HG03108 (cell line): ENCODE measurements at regions not wholly inside any gene's neighbourhood (a gene's known extent, or its start where the extent isn't known, plus 50 kb on each side); places are given as distances from the start of the nearest gene placed in this dataset.

ENCODE experiments used
- ATAC-seq: cut with Tn5 transposase; IDR thresholded peaks from one replicate; pipeline ENCODE4 v1.9.1; 2021; ENCODE audit warnings: moderate library complexity; ENCODE audit not compliant: unreplicated experiment

DNA sequence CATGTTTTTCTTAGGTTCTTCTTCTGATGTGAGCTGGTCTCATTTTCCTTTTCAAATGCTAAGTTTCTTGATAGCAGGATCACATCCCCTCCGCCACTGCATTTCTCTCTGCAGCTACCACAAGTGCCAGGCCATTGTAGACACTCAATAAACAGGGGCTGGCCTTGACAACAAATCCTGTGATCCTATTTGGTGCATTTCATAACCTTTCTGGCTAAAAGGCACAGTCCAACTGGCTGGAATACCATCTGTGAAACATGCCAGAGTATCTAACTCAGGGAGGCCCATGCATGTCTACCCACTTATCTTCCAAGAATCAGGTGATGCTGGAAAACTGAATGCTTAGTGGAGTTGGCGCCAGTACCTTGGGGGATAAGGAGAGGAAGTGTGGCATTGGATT is 85.2 kb upstream of the NR2F2 start:
- ATAC-seq, result no peak

DNA sequence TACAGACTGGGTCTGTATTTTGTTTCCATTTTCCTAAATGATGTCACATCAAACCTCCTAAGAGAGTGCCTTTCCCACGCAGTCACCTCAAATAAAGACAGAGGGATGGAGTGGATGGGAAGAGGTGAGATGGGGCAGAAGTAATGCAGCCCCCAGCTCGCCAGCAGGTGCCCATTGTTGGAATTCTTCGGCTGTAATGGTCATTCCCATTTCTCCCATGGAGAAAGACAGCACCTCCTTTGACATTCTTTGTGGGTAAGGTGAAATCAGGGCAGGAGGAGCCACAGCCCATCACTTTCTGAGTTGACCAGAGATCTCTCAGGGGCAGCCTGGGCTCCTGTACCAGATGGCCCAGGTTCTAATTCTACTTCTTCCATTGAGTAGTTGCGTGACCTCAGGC is 84.4 kb upstream of the NR2F2 start:
- ATAC-seq, result no peak

DNA sequence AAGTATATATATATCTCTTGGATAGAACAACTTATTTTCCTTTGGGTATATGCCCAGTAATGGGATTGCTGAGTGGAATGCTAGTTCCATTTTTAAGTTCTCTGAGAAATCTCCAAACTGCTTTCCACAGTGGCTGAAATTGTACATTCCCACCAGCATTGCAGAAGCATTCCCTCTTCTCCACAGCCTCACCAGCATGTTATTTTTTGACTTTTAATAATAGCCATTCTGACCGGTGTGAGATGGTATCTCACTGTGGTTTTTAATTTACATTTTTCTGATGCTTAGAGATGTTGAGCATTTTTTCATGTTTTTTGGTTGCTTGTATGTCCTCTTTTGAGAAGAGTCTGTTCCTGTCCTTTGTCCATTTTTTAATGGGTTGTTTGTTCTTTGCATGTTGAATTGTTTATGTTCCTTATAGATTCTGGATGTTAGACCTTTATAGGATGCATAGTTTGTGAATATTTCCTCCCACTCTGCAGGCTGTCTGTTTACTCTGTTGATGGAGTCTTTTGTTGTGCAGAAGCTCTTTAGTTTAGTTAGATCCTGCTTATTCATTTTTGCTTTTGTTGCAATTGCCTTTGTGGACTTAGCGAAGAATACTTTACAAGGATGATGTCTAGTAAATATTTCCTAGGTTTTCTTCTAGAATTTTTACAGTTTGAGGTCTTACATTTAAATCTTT is 82.7 kb upstream of the NR2F2 start:
- no peak for ATAC-seq

DNA sequence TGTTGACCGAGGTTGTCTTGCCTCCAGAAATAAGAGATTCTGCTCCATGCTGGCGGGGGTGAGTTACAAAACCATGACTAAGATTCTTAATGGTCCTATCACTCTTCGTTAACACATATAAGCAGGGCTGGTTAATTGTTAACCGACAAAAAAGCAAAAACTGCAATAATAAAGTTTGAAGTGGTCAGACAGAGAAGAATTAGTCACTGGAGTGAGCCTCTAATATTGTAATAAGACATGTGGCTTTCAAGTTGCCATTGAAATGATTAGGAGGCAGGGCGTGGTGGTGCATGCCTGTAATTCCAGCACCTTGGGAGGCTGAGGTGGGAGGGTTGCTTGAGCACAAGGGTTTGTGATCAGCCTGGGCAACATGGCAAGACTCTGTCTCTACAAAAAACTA is 78.4 kb upstream of the NR2F2 start:
- no peak for ATAC-seq

DNA sequence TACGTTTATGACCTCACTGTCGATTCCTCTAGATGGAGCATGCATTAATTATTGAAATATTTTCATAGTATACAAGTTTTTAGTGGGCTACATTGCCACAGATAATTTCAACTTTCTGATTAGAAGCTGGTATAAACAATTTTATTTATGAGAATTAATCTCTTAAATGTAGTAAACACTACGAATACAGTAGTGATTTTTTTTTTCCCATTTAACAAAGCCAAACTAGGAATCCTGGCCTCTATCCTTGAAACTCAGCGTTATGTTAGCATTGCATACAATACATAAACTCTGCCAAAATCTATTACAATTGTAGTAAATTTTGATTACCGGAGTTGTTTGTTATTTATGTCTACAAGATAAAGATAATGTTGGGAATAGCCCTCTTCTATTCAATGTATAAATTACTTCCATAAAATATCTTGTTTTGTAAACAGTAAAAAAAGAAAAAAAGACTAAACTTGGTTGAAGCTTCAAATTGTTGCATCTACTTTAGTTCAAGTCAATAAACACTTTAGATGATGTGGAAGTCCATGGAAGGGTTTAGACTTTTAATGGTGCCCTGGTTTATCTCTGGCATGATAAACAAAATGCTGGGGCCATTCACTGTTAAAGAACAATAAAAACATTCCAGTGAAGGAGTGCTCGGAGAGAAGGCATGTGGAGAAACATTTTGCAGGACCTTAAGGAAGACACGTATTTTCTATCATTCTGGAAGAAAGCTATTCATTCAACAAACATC is 77.3 kb upstream of the NR2F2 start:
- ATAC-seq, result no peak

DNA sequence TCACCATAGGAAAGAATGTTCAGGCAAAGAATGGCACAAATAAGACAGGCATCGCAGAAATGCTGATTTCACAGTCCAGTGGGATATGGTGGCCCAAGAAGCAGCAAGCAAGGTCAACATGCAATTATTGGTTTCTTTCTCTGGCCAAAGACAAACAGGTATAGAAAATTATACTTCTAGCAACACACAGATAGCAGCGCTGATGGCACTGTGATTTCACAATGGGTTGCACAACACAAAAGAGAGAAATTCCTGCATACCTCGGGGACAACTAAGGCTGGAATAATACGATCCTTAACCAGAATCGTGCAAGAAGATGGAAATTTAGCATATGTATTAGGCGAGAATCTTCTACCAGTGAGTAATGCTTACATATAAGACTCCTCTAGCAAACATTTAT is 76.3 kb upstream of the NR2F2 start:
- no peak for ATAC-seq

DNA sequence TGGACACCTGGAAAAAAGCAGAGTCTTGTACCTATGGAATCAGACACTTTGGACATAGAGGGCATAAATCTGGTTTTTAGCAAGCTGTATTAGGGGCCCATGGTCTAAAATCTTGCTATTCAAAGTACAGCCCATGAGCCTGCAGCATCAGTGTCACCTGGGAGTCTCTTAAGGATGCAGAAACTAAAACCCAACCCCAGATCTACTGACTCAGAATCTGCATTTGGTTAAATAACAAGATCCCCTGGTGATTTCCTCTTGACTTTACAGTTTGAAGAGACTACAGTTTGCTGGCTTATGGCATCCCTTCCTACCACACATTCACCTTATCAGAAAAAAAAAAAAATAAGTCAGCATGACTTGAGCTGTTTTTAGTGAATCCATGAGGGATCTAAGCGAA is 74.9 kb upstream of the NR2F2 start:
- ATAC-seq, result no peak

DNA sequence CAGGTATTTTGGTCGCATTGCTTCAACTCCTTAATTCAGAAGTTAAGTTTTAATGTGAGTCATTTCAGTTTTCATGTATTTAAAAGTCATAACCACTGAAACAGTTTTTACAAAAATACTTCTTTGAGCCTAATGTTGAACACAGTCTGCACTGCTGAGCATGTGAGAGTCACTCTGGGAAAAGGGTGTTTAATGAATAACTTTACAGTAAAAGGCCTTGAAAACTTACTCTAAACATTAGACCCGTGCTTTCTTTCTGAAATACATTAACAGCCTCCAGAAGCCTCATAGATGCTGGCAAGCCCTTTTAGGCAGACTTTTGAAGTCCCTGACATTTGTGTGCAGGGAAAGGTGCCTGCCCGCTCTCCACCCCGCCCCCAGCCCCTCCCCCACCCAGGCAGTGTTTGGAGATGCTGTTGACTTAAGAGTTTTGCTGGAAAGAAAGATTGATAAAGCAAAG is 68.9 kb upstream of the NR2F2 start:
- no peak for ATAC-seq

DNA sequence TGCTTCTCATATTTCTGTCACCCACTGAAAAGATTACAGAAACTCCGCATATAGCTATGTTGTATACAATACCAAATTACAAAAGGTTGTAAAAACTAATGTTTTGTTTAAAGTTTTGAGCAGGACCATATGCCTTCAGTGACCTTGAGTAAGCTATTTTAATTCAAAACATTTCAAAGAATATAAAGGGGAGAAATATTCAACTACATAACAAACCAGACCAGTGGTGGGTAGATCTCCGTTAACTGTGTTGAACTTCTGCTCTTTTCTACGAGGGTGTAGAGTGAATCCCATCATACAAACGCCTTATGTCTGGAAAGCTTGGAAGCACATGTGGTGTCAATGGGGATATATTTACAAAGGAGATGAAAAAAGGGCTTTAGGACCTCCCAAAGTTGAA is 68.4 kb upstream of the NR2F2 start:
- no peak for ATAC-seq

DNA sequence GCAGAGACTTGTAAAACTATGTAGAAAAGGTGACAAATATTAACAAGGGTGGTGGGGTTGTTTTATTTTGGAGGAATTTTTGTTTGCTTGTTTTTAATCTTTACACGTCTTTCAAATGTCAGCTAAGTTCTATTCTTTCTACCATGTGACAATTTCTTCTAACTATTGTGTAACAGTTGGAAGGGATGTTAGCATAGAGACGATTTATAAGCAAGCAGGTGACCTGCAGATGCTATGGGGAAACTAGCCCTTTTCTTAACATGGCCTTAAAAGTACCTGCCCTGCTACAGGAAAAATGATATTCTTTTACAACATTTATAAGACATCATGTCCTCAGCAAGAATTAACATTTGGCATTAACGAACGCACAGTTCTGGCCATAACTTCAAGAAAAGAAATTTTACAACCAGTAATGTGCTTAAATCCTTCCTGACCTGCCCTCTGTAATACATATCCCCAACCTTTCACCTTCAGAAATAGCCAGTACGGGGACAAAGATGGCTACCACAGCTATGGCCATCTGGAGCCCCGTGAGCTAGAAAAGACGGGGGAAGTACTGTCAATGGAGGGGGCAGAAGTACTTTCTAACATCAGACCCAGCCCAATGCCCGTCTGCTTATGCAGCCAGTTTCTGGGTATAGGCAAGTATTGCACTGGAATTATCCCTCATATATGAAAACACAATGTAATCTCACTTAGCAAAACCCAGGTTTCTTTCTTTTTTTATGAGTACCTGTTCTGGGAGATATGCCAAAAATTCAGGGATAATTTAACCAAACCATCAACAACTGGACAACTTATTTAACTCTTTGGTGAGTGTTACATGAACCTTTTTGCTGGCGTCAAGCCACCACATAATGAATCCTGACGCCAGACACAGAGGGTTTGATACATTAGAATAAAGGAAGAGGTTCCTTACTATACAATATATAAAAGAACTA is 67.7 kb upstream of the NR2F2 start:
- ATAC-seq, result no peak

DNA sequence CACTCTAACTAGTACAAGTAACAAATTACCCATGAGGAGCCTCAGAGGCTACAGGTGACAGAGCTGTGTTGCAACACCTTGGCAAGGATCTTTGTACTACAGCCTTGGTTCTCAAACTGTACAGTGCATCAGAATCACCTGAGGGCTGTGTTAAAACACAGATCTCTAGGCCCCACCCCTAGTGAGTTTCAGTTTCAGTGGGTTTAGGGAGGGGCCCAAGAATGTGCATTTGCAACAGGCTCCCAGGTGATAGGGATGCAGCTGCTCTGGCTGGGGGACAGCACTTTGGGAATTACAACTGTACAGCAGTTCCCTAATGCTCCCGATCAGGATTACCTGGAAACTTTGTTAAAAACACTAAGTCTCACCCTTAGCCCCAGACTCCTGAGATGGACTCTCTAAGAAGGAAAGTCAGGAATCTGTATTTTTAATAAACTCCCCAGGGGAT is 66.1 kb upstream of the NR2F2 start:
- no peak for ATAC-seq

DNA sequence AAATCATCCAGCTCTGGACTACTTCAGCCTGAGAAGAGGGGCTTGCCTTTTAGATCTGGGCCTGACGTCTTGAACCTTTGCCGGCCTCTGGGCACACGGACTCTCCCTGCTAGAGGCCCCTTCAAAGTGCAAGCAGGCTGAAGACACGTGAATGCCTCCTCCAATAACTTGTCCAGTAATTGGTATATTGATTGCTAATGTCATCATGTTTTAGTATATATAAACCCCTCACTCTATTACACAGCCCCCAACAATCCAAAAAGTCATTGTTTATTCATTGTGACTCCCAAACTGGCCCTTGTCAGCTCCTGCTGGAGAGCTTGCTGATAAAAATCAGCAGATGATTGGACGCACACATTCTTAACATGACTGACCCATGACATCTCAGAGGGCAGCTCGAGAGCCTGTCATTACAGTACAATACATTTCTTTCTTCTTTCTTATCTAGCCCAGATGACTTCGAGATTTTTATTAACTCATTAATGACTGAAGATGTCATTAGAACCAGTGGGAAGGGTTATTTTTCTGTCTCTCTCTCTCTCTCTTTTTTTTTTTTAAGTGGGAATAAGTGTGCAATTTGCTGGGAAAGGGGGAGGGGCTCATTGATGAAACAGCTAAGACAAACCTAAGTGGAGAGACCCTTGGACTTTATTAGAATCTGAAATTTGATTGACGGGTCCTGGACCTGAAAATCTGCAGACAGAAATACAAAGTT is 65.5 kb upstream of the NR2F2 start:
- no peak for ATAC-seq

DNA sequence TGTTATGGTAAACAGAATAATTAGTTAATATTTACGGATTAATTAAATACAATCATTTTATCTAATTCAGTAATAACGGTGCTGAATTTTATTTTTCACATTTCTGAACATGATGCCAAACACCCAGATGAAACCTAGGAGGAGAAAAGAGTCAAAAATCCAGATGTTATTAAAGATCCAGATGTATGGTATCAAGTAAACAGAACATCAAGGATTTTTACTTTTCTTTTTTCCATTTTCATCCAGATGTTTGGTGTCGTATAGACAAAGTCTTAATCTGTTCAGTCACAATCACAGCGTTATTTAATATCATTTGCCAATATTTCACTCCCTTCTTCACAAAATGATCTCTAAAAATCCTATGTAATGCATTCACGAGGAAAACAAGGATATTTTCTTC is 64.0 kb upstream of the NR2F2 start:
- no peak for ATAC-seq

DNA sequence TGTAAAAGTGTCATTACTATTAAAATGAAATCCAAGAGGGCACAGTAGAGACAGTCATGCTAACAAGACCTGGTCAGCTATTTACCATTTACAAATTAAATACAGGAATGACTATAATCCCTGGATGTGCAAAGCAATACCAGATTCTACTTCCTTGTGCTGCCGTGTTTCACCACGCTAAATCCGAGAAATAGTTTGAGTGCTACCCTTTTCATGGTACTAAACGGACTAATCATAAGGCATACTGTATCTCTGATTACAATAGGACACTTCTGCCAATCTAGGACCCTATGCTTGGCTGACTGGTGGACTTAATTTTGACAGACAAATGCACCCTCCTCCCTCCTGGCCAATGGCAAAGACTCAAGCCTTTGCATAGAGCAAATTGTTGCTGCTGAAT is 63.0 kb upstream of the NR2F2 start:
- ATAC-seq, result no peak

DNA sequence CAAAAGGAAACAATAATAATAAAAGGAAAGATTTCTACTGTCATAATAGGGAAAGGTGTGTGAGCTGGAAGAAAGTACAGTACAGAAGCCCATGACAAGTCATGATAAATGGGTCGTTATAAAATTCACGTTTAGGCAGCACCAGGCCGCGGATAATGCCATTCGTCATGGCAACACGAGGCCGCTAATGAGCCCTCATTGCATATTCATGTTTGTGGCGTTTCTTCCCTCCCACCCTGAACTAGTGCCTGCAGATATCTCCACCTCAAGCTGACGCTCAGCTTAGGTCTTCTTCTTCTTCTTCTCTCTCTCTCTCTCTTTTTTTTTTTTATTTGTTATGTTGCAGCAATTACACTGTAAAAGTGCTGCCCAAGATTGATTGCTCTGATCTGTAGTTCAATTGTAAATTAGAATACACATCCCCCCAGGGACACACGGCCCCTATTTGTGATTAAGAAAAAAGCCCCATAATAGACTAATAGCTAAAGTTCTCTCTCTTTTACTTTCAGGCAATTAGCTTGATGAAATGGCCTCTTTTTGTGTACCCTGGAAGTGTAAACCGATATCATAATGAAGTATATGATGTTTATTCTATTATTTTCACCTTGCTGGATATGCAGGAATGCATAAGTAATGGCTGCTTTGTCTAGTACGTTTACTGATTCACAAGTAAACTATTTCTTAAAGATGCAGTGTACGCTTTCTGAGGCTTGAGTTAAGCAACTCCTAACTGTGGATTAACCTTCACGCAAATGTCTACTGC is 61.9 kb upstream of the NR2F2 start:
- no peak for ATAC-seq

DNA sequence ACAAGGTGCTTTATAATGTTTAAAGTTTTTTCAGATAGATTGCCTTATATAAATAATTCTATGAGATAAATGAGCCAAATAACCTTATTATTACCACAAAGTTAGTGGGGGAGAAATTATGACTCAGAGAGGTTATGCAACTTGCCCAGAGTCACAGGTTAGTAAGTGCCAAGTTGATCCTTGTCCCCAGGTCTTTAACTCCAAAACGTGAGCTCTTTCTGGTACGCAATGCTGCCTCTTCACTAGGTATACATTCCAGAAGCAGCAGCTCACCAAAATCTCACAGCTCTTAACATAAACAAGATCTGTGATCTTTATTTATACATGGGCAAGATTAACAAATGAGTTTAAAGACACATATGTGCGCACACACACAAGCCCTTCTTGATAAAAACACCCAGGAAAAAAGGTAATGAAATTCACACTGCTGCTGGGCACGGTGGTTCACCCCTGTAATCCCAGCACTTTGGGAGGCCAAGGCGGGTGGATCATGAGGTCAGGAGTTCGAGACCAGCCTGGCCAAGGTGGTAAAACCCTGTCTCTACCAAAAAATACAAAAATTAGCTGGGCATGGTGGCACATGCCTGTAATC is 59.8 kb upstream of the NR2F2 start:
- ATAC-seq, result no peak

DNA sequence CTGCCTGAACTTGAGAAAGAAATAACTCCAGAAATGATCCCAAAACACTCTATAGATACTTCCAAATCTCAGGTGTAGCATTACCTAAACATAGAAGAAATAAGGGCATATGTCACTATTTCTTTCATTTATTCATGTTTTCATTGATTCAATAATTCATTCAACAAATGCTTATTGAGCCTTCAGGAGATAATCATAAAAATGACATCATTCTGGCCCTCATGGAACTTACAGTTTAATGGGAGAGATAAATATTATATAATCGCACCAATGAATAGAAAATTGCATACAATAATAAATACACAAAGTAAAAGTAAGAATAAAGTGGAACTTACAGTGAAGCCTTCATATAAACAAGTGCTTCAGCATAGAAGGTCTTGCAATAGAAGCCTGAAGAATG is 58.1 kb upstream of the NR2F2 start:
- no peak for ATAC-seq

DNA sequence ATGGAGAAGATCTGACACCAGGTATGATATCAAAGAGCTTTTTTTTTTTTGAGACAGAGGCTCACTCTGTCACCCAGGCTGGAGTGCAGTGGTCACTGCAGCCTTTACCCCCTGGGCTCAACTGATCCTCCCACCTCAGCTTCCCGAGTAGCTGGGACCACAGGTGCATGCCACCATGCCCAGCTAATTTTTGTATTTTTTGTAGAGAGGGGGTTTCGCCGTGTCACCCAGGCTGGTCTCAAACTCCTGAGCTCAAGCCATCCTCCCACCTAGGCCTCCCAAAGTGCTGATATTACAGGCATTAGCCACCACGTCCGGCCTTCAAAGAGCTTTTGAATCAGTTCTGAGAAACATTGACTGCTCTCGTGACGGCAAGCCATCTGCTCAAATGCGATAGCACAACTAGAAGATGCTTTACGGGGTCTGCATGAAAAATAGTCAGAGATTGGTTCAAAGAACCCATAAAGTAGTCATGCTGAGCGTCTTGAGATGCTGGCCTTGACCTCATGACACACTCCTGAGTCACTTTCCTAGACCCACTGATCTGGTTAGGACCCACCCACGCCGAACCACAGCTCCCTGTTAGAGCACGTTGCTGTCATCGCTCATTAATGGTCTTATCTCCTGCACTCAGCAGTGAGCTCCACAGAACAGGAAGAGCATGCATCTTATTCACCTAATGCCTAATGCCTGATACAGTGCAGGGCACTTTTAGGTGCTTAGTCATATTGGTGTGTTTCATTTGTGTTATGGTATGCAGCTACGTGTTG is 57.0 kb upstream of the NR2F2 start:
- no peak for ATAC-seq

DNA sequence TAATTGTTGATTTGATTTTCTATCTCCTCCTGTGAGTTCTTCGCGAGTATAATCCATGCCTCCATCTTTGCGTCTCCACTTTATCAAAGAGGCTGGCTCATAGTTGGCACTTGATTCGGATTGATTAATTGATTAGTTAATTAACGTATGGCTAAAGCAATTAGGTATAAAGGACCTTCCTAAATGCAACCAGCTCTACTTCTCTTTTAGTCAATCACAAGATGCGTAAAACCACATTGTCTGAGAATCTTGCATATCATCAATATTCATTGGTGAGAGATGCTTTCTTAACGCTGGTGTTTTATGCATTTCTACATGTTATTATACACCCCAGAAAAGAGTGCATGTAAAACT is 56.4 kb upstream of the NR2F2 start:
- ATAC-seq, result no peak
